Left cardiac atrium (tissue), 4 donors: ENCODE measurements at regions not wholly inside any gene's neighbourhood (a gene's known extent, or its start where the extent isn't known, plus 50 kb on each side); places are given as distances from the start of the nearest gene placed in this dataset.
"Not testable (repeated sequence)": the region's sequence is repeated elsewhere in the genome, so short reads cannot be mapped to it uniquely, and the experiment has no call there.

ENCODE experiments used
- ATAC-seq, 2 donors: fragments of 200-7000 bp; cut with Tn5 transposase; one replicate each; pipeline ENCODE4 v1.9.1; 2020; ENCODE audit warnings: mild to moderate bottlenecking in 2 of 2, moderate library complexity in 2 of 2
- DNase-seq: peaks from one replicate; pipeline ENCODE4 v3.0.0-alpha.2; 2020
- intact Hi-C, 2 donors: fragments of 100-400 bp; cut with DNase I; formaldehyde crosslinking; loops; one replicate each; pipeline versions ENCODE4 v1.14.1 to v1.15.1; 2022 to 2023
- donor health status: DM: no; HTN: yes; CAD: no.
- donor health status: DM: no; HTN: yes; CAD: no; lungs with severe emphysema.
- donor health status: DM: yes; HTN: yes; CAD: no.
- donor health status: Dilated cardiomyopathy.

DNA sequence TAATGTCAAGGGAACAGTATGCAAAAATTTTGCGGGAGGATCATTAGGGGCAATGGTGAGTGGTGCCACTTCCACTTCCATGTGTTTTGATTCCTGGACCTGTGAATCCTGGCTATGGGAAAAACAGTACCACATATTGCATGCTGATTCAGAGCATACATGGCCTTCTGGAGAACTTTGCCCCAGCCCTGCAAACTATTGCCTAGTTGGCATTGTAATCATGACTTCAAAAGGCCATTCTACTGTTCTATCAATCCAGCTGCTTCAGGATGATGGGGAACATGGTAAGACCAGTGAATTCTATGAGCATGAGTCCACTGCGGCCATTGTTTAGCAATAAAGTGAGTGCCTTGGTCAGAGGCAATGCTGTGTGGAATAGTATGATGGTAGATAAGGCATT lies 75.3 kb upstream of the ZC3H15 start:
- intact Hi-C loops, result no loop called here
- DNase-seq (no peak), ATAC-seq (no peak)

- intact Hi-C loops, result no loop called here
- DNase-seq (peak; percentile 40), ATAC-seq (peak; percentile 90 to 92)
These were observed 63.8 kb upstream of the ZC3H15 start for GRCh38 chr2:186422226-186422625.

GRCh38 chr2:186423481-186423880 lies 62.6 kb upstream of the ZC3H15 start:
- no peak for DNase-seq
- intact Hi-C loops, result no loop called here

DNA sequence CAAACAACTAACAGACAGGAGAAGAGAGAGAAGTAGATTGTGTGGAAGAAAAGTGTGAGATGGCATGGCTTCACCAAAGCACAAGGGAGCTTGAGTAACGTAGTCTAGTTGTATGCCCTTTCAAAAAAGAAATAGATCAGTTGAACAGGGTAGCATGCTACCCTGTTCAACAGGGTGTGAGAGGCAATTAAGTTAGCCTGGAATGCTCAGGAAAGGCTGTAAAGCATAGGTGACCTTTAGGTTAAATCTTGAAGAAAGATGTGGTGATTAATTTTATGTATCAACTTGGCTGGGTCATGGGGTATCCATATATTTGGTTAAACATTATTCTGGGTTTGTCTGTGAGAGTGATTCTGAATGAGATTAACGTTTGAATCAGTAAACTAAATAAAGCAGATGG lies 61.8 kb upstream of the ZC3H15 start:
- ATAC-seq, result no peak
- intact Hi-C loops, result no loop called here
- no peak for DNase-seq

More at GRCh38 chr2:186423481-186423880, 62.6 kb upstream of the ZC3H15 start:
- no peak for ATAC-seq

- intact Hi-C loops, result no loop called here
- DNase-seq (no peak), ATAC-seq (no peak)
These were observed 60.5 kb upstream of the ZC3H15 start for GRCh38 chr2:186425576-186425975.

DNA sequence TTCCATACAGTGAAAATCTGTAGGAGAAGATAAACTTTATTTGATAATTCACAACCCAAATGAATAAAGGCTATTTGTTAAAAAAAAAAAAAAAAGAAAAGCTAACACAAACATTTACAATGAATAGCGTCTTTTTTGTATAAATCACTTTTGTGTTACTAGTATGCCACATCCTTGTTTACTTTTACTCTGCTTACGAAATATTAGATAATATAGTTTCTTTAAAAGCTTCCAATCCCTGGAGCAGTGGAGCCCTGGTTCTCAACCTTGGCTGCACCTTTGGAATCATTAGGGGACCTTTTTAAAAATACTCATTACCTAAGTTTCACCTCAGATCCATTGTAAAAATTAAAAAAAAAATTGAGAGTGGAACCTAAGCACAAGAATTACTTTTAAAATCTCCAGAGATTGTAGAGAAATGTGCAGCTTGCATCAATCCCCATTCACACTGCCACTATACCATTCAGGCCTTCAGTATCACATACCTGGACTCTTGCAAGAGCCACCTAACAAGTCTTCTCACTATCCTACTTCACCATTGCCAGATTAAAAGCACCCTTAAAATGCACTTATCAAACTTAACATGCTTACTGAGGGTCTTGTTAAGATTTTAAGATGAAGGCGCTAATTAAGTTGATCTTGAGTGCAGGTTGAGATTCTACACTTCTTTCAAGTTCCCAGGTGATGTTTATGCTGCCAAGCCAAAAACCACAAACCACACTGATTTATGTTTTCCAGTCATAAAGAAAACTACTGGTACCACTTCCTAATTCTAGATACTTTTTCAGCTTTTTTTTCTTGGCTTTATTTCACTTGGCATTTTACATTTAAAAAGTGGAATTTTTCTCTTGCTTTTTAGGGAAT lies 59.7 kb upstream of the ZC3H15 start:
- intact Hi-C loops, result no loop called here
- no peak for ATAC-seq
- DNase-seq, result no peak

DNA sequence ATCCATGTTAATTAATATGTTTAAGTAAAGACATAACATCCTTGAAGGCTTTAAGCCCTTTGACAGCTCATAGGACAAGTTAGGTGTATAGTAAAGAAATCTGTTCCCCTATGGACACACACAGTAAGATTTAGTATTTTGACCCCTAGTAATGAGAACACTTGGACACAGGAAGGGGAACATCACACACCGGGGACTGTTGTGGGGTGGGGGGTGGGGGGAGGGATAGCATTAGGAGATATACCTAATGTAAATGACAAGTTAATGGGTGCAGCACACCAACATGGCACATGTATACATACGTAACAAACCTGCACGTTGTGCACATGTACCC lies 59.1 kb upstream of the ZC3H15 start:
- ATAC-seq, intact Hi-C loops, DNase-seq: not testable (repeated sequence)

DNA sequence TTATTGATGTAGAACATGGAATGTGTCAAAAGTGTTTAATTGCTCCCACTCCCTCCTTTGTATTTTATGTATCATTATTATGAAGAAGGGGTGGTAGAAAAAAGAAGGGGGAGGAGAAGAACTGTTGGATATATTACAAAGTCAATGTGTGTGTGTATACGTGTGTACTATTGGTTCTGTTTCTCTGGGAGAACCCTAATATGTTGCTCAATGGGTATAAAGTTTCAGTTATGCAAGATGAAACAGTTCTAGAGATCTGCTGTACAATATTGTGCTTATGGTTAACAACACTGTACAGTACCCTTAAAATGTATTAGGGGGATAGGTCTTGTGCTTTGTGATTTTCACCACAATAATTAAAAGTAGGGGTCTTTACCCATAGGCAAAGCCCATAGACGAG lies 58.1 kb upstream of the ZC3H15 start:
- intact Hi-C loops, result no loop called here
- ATAC-seq, result no peak
- no peak for DNase-seq

GRCh38 chr2:186429104-186429503 lies 57.0 kb upstream of the ZC3H15 start:
- intact Hi-C loops, result no loop called here
- ATAC-seq (no peak), DNase-seq (no peak)

- DNase-seq, result no peak
- no peak for ATAC-seq
- intact Hi-C loops, result no loop called here
These were observed 54.8 kb upstream of the ZC3H15 start for GRCh38 chr2:186431306-186431705.

DNA sequence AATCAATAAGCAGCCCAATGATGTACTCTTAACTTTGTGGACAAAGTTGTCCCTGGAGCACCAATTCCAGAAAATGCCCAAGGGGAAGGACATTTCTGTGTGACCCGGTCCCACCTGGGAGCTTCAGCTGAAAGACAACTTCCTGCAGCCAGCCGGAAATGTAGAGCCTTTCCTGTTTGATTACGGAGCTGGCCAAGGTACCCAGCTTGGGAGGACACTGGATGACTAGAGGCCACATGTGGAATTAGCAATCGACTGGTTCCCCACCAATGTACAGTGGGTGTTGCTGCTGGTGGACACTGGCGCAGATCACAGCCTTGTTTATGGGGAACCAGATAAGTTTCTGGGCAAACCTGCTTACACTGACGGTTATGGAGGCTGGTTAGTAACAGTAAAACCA lies 53.0 kb upstream of the ZC3H15 start:
- DNase-seq (no peak), ATAC-seq (no peak)
- intact Hi-C loops, result no loop called here

- no peak for DNase-seq
- intact Hi-C loops, result no loop called here
- no peak for ATAC-seq
These were observed 52.2 kb upstream of the ZC3H15 start for GRCh38 chr2:186433777-186434432.
